ENCODE measurements at regions not wholly inside any gene's neighbourhood (a gene's known extent, or its start where the extent isn't known, plus 50 kb on each side); places are given as distances from the start of the nearest gene placed in this dataset.

DNA sequence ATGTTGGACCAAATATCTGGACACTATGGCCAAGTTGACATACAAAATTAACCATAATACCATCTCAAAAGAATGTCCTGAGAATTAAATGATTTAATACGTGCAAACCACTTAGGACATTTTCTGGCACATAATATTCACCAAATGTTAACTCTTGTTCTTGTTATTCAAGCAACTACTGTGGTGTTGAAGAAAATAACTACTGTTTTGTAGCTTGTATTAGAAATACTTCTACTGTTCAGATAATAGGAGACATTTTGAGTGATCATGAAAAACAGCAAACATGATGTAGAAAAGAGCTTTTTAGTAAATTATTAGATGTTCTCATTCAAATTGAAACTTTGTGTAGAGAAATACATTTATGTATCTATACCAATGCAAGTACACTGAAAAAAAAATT lies 140.7 kb upstream of the SMIM31 start:
- H3K27me3 ChIP-seq (ENCODE audit: insufficient read depth, insufficient read length): no peaks in the 10 kb centered on the region
- no peaks in the 10 kb centered on the region for H3K4me1 ChIP-seq (ENCODE audit: insufficient read depth, insufficient read length)
- no peak overlapping the region for H3K9ac ChIP-seq (ENCODE audit: insufficient read length, low read depth)
- no peak for DNase-seq (ENCODE audit: low read depth, low spot score)
- H3K4me3 ChIP-seq (ENCODE audit: insufficient read length, low read depth): no peak overlapping the region
- no peaks in the 10 kb centered on the region for H3K9me3 ChIP-seq (ENCODE audit: insufficient read depth, low read length)
- H3K36me3 ChIP-seq (ENCODE audit: insufficient read depth, insufficient read length, low read length): no peaks in the 10 kb centered on the region
- no peak for TF ChIP-seq YY1 (IDR thresholded peaks at IDR 0.05; ENCODE audit: insufficient read depth, insufficient read length)
- no peak for TF ChIP-seq SUZ12 (IDR thresholded peaks at IDR 0.05; ENCODE audit: extremely low read depth, insufficient read depth, insufficient read length)
- TF ChIP-seq ZNF274 (IDR thresholded peaks at IDR 0.05; ENCODE audit: low read depth, low read length): no peak

DNA sequence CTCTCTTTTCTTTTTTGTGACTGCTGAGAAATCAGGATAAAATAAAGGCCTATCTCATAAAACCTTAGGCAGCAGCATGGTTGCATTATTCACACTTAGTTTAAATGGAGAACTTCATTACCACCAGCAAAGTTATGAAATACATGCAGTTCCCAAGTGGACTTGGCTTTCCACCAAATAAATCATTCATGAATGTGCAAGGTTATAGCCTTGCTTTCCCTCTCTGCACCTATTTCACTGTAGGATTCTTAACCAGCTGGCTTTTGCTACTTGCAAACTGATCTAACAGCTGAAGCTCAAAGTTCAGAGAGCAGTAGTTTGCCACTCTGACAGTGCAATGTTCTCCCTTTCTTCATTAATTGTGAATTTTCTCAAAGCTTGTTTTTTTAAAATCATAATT lies 140.1 kb upstream of the SMIM31 start:
- Histone ChIP-seq H3K27me3 (ENCODE audit: insufficient read depth, insufficient read length) (no peaks in the 10 kb centered on the region), H3K4me3 (ENCODE audit: insufficient read length, low read depth) (no peak overlapping the region), H3K9me3 (ENCODE audit: insufficient read depth, low read length) (no peaks in the 10 kb centered on the region), H3K9ac (ENCODE audit: insufficient read length, low read depth) (no peak overlapping the region), H3K4me1 (ENCODE audit: insufficient read depth, insufficient read length) (no peaks in the 10 kb centered on the region), H3K36me3 (ENCODE audit: insufficient read depth, insufficient read length, low read length) (no peaks in the 10 kb centered on the region)
- TF ChIP-seq ZNF274 (IDR thresholded peaks at IDR 0.05; ENCODE audit: low read depth, low read length) (no peak), YY1 (IDR thresholded peaks at IDR 0.05; ENCODE audit: insufficient read depth, insufficient read length) (no peak), SUZ12 (IDR thresholded peaks at IDR 0.05; ENCODE audit: extremely low read depth, insufficient read depth, insufficient read length) (no peak)
- DNase-seq (ENCODE audit: low read depth, low spot score): no peak

DNA sequence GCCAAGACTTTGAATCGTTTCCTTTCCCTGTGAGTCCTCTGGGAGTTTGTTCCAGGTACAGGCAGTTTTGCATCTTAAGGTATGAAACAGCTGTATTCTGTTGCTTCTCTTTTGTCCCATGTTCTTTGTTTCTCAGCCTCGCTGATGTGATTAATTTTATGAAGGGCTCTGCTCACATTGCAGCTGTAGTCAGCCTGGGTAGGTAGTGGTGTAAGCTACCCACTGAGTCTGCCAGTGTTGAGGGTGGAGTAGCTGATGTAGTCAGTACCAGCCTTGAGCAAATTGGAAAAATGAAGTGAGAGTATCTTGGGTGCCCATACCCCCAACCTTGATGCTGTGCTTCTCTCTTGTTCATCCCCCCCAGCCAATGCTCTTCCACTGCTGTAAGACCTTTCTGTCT lies 139.6 kb upstream of the SMIM31 start:
- no peaks in the 10 kb centered on the region for H3K4me1 ChIP-seq (ENCODE audit: insufficient read depth, insufficient read length)
- H3K27me3 ChIP-seq (ENCODE audit: insufficient read depth, insufficient read length): no peaks in the 10 kb centered on the region
- TF ChIP-seq ZNF274 (IDR thresholded peaks at IDR 0.05; ENCODE audit: low read depth, low read length) (no peak), YY1 (IDR thresholded peaks at IDR 0.05; ENCODE audit: insufficient read depth, insufficient read length) (no peak)
- H3K4me3 ChIP-seq (ENCODE audit: insufficient read length, low read depth): no peak overlapping the region
- H3K9me3 ChIP-seq (ENCODE audit: insufficient read depth, low read length): no peaks in the 10 kb centered on the region
- no peaks in the 10 kb centered on the region for H3K36me3 ChIP-seq (ENCODE audit: insufficient read depth, insufficient read length, low read length)
- H3K9ac ChIP-seq (ENCODE audit: insufficient read length, low read depth): no peak overlapping the region
- no peak for DNase-seq (ENCODE audit: low read depth, low spot score)

DNA sequence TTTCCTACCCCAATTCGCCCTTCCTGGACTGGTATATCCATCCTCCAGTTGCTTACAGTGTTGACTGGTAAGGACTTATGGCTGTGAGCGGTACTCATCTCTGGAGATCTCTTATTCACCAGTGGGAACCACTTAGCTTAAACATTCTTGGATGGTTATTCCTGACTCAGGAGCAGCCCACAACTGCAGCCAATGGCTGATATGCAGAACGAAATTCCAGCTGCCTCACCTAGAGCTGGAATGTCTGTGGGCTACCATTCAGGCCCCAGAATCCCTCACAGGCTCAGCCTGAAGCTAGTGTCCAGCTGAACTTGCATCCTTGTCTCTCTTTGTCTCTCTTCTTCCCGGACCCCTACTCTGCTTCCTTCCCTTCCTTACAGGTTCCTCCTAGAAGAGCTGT lies 138.9 kb upstream of the SMIM31 start:
- no peak overlapping the region for H3K4me3 ChIP-seq (ENCODE audit: insufficient read length, low read depth)
- no peaks in the 10 kb centered on the region for H3K27me3 ChIP-seq (ENCODE audit: insufficient read depth, insufficient read length)
- H3K9me3 ChIP-seq (ENCODE audit: insufficient read depth, low read length): no peaks in the 10 kb centered on the region
- no peak overlapping the region for H3K9ac ChIP-seq (ENCODE audit: insufficient read length, low read depth)
- DNase-seq (ENCODE audit: low read depth, low spot score): peak; percentile 3
- TF ChIP-seq YY1 (IDR thresholded peaks at IDR 0.05; ENCODE audit: insufficient read depth, insufficient read length) (no peak), SUZ12 (IDR thresholded peaks at IDR 0.05; ENCODE audit: extremely low read depth, insufficient read depth, insufficient read length) (no peak), ZNF274 (IDR thresholded peaks at IDR 0.05; ENCODE audit: low read depth, low read length) (no peak)
- no peaks in the 10 kb centered on the region for H3K4me1 ChIP-seq (ENCODE audit: insufficient read depth, insufficient read length)
- no peaks in the 10 kb centered on the region for H3K36me3 ChIP-seq (ENCODE audit: insufficient read depth, insufficient read length, low read length)

DNA sequence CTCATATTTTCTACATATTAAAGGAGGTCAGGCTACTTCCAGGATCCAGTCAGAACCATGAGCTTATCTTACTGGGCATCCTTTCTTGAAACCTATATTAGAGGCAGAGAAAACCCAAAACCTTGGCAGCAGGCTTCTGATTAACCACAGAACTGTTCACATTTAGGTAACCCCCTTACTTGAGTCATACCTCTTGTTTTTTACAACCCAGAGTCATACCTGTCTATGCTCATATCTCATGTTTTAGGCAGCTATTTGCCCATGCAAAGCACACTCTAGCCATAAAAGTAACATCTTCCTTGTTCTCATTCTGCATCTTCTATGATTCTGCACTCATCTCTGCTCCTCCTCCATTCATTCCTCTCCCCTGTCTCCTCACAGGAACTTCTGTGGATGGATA lies 138.0 kb upstream of the SMIM31 start:
- DNase-seq (ENCODE audit: low read depth, low spot score): no peak
- no peaks in the 10 kb centered on the region for H3K36me3 ChIP-seq (ENCODE audit: insufficient read depth, insufficient read length, low read length)
- no peak overlapping the region for H3K4me3 ChIP-seq (ENCODE audit: insufficient read length, low read depth)
- TF ChIP-seq YY1 (IDR thresholded peaks at IDR 0.05; ENCODE audit: insufficient read depth, insufficient read length) (no peak), SUZ12 (IDR thresholded peaks at IDR 0.05; ENCODE audit: extremely low read depth, insufficient read depth, insufficient read length) (no peak), ZNF274 (IDR thresholded peaks at IDR 0.05; ENCODE audit: low read depth, low read length) (no peak)
- no peaks in the 10 kb centered on the region for H3K4me1 ChIP-seq (ENCODE audit: insufficient read depth, insufficient read length)
- no peaks in the 10 kb centered on the region for H3K27me3 ChIP-seq (ENCODE audit: insufficient read depth, insufficient read length)
- no peaks in the 10 kb centered on the region for H3K9me3 ChIP-seq (ENCODE audit: insufficient read depth, low read length)
- no peak overlapping the region for H3K9ac ChIP-seq (ENCODE audit: insufficient read length, low read depth)

DNA sequence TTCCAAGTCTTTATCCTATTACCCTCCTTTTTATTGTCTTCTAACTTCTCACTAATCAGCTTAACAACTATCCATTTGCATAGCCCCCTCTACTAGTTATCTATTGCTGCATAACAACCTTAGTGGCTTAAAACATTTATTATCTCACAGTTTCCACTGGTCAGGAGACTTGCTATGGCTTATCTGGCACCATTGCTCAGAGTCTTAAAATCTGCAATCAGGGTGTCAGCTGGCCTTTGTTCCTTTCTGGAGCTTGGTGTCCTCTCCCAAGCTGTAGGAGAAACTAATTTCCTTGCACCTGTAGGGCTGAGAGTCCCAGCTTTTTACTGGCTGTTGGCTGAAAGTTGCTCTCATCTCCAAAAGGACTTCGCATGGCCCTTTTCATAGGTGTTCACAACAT lies 137.0 kb upstream of the SMIM31 start:
- Histone ChIP-seq H3K4me1 (ENCODE audit: insufficient read depth, insufficient read length) (no peaks in the 10 kb centered on the region), H3K4me3 (ENCODE audit: insufficient read length, low read depth) (no peak overlapping the region), H3K9me3 (ENCODE audit: insufficient read depth, low read length) (no peaks in the 10 kb centered on the region), H3K36me3 (ENCODE audit: insufficient read depth, insufficient read length, low read length) (no peaks in the 10 kb centered on the region), H3K9ac (ENCODE audit: insufficient read length, low read depth) (no peak overlapping the region), H3K27me3 (ENCODE audit: insufficient read depth, insufficient read length) (no peaks in the 10 kb centered on the region)
- DNase-seq (ENCODE audit: low read depth, low spot score): no peak
- TF ChIP-seq YY1 (IDR thresholded peaks at IDR 0.05; ENCODE audit: insufficient read depth, insufficient read length): no peak
- no peak for TF ChIP-seq SUZ12 (IDR thresholded peaks at IDR 0.05; ENCODE audit: extremely low read depth, insufficient read depth, insufficient read length)
- no peak for TF ChIP-seq ZNF274 (IDR thresholded peaks at IDR 0.05; ENCODE audit: low read depth, low read length)

DNA sequence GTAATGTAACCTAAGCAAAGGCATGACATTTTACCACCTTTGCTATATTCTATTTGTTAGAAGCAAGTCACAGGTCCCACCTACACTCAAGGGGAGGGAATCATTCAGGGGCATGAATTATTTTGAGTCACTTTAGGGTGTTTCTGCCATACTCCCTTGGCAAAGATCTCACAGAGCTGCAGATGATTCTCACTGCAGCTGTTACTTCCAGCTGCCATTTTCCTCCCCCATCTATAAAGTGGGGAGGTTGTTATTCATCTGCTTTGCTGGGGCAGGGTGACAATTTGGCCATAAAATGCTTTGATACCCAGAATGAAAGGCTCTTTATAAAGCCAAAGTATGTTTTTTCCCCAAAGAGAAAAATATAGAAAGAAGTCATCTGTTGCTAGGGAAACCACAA lies 136.5 kb upstream of the SMIM31 start:
- Histone ChIP-seq H3K4me3 (ENCODE audit: insufficient read length, low read depth) (no peak overlapping the region), H3K27me3 (ENCODE audit: insufficient read depth, insufficient read length) (no peaks in the 10 kb centered on the region), H3K9me3 (ENCODE audit: insufficient read depth, low read length) (no peaks in the 10 kb centered on the region), H3K4me1 (ENCODE audit: insufficient read depth, insufficient read length) (no peaks in the 10 kb centered on the region), H3K9ac (ENCODE audit: insufficient read length, low read depth) (no peak overlapping the region), H3K36me3 (ENCODE audit: insufficient read depth, insufficient read length, low read length) (no peaks in the 10 kb centered on the region)
- DNase-seq (ENCODE audit: low read depth, low spot score): no peak
- no peak for TF ChIP-seq YY1 (IDR thresholded peaks at IDR 0.05; ENCODE audit: insufficient read depth, insufficient read length)
- TF ChIP-seq ZNF274 (IDR thresholded peaks at IDR 0.05; ENCODE audit: low read depth, low read length): no peak
- TF ChIP-seq SUZ12 (IDR thresholded peaks at IDR 0.05; ENCODE audit: extremely low read depth, insufficient read depth, insufficient read length): no peak

DNA sequence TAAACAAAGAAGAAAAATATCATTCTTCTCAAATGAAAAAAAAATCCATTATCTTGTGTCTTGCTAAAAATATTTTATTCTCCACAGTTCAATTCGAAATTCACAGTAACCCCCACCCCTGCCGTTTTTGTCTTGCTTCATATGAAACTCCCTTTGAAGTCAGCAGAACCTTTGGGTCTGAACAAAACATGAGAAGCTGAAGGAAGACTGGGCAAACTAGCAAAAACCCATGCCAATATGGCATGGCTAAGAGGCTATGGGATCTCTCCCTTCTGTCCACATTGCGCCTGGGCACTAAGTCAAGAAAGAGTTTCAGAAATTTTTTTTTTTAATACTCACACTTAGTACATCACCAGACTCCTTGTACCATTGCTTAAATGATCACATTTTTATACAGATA lies 136.0 kb upstream of the SMIM31 start:
- TF ChIP-seq YY1 (IDR thresholded peaks at IDR 0.05; ENCODE audit: insufficient read depth, insufficient read length): no peak
- TF ChIP-seq SUZ12 (IDR thresholded peaks at IDR 0.05; ENCODE audit: extremely low read depth, insufficient read depth, insufficient read length): no peak
- no peak for TF ChIP-seq ZNF274 (IDR thresholded peaks at IDR 0.05; ENCODE audit: low read depth, low read length)
- Histone ChIP-seq H3K9ac (ENCODE audit: insufficient read length, low read depth) (no peak overlapping the region), H3K4me3 (ENCODE audit: insufficient read length, low read depth) (no peak overlapping the region), H3K4me1 (ENCODE audit: insufficient read depth, insufficient read length) (no peaks in the 10 kb centered on the region), H3K36me3 (ENCODE audit: insufficient read depth, insufficient read length, low read length) (no peaks in the 10 kb centered on the region), H3K9me3 (ENCODE audit: insufficient read depth, low read length) (no peaks in the 10 kb centered on the region), H3K27me3 (ENCODE audit: insufficient read depth, insufficient read length) (no peaks in the 10 kb centered on the region)
- DNase-seq (ENCODE audit: low read depth, low spot score): no peak

All from NT2/D1 (cell line).